Cardiac muscle cell (in vitro differentiated cells and primary cell): ENCODE measurements at regions not wholly inside any gene's neighbourhood (a gene's known extent, or its start where the extent isn't known, plus 50 kb on each side); places are given as distances from the start of the nearest gene placed in this dataset.

Source experiments
- DNase-seq, 2 donors: peaks; one replicate each; pipeline versions ENCODE4 v3.0.0 to v3.0.0-alpha.2; 2010 to 2017; ENCODE audit warnings: low read depth in 1 of 2, low spot score in 1 of 2
- H3K27ac ChIP-seq: fragments of 200-600 bp; sonication (generic); 2 replicates; pipeline ENCODE4 v1.5.1; 2016
- H3K27me3 ChIP-seq: fragments of 200-600 bp; sonication (generic); 2 replicates; pipeline ENCODE4 v1.6.0; 2016; ENCODE audit warnings: control low read depth
- H3K36me3 ChIP-seq: fragments of 200-600 bp; sonication (generic); 2 replicates; pipeline ENCODE4 v1.5.1; 2016; ENCODE audit warnings: control low read depth
- H3K4me1 ChIP-seq: fragments of 200-600 bp; sonication (generic); 2 replicates; pipeline ENCODE4 v1.8.1; 2017; ENCODE audit warnings: low read depth, mild to moderate bottlenecking, mixed run types
- H3K4me3 ChIP-seq: fragments of 200-600 bp; sonication (generic); 2 replicates; pipeline ENCODE4 v1.5.1; 2016; ENCODE audit warnings: mild to moderate bottlenecking
- H3K9me3 ChIP-seq: fragments of 200-600 bp; sonication (generic); 2 replicates; pipeline ENCODE4 v1.5.1; 2017; ENCODE audit warnings: low read depth, mild to moderate bottlenecking, control low read depth
- TF ChIP-seq, protein P1 (sequence below): IDR thresholded peaks from 2 replicates; pipeline ENCODE4 v1.5.1; 2012; ENCODE audit warnings: low read depth, mild to moderate bottlenecking, low read length

- H3K4me3 ChIP-seq = no peak overlapping the region
- H3K36me3 ChIP-seq = no peaks in the 10 kb centered on the region
- H3K4me1 ChIP-seq = peaks cover 13% of the 10 kb centered on the region
- no peak overlapping the region for H3K27ac ChIP-seq
- TF ChIP-seq, protein P1, sequence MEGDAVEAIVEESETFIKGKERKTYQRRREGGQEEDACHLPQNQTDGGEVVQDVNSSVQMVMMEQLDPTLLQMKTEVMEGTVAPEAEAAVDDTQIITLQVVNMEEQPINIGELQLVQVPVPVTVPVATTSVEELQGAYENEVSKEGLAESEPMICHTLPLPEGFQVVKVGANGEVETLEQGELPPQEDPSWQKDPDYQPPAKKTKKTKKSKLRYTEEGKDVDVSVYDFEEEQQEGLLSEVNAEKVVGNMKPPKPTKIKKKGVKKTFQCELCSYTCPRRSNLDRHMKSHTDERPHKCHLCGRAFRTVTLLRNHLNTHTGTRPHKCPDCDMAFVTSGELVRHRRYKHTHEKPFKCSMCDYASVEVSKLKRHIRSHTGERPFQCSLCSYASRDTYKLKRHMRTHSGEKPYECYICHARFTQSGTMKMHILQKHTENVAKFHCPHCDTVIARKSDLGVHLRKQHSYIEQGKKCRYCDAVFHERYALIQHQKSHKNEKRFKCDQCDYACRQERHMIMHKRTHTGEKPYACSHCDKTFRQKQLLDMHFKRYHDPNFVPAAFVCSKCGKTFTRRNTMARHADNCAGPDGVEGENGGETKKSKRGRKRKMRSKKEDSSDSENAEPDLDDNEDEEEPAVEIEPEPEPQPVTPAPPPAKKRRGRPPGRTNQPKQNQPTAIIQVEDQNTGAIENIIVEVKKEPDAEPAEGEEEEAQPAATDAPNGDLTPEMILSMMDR = no peak
- H3K27me3 ChIP-seq = no peaks in the 10 kb centered on the region
- no peaks in the 10 kb centered on the region for H3K9me3 ChIP-seq
- peak in 1 of 2 donors; percentile 17 for DNase-seq
Observed at GRCh38 chr6:139643986-139644385, 269.5 kb upstream of the CITED2 start.

DNA sequence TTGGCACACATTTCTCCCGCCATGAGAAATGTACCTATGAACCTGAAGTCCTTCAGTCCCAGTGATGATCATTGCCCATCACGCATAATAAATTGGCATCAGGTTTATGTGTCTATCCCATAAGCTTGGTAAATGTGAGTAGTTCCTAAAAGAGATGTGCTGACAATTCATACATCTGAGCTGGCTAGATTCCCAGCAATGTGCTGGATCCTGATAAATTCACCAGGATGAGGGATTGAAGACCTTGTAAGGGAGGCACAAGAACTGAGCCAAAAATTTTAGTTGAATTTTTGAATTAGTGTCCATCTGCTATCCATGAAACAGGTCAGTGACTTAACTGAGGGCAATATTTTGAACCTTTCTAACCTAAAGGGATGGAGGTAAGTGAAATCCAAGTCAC, 267.9 kb upstream of the CITED2 start:
- H3K4me1 ChIP-seq = peaks cover 13% of the 10 kb centered on the region
- DNase-seq = peak in 1 of 2 donors; percentile 25
- H3K9me3 ChIP-seq = no peaks in the 10 kb centered on the region
- no peak overlapping the region for H3K4me3 ChIP-seq
- no peaks in the 10 kb centered on the region for H3K27me3 ChIP-seq
- TF ChIP-seq, protein P1 = no peak
- H3K27ac ChIP-seq = no peak overlapping the region
- no peaks in the 10 kb centered on the region for H3K36me3 ChIP-seq

DNA sequence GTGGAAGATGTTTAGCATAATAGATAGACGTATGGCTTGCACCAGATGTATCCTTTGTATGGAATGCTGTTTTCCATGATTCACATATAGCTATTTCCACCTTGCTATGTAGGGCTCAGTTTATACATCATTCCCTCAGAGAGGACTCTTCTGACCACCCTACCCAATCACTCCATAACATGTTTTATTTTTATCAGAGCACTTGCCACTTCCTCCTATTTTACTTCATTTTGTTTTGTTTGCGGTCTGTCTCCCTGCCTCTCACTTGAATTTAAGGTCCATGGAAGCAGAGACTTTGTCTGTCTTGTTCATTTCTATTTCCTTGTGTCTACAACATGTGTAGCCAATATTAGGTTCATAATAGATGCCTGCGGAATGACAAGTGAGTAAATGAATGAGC, 266.9 kb upstream of the CITED2 start:
- no peak for DNase-seq
- no peak overlapping the region for H3K4me3 ChIP-seq
- H3K4me1 ChIP-seq = peaks cover 13% of the 10 kb centered on the region
- TF ChIP-seq, protein P1 = no peak
- no peaks in the 10 kb centered on the region for H3K9me3 ChIP-seq
- no peak overlapping the region for H3K27ac ChIP-seq
- no peaks in the 10 kb centered on the region for H3K27me3 ChIP-seq
- no peaks in the 10 kb centered on the region for H3K36me3 ChIP-seq

DNA sequence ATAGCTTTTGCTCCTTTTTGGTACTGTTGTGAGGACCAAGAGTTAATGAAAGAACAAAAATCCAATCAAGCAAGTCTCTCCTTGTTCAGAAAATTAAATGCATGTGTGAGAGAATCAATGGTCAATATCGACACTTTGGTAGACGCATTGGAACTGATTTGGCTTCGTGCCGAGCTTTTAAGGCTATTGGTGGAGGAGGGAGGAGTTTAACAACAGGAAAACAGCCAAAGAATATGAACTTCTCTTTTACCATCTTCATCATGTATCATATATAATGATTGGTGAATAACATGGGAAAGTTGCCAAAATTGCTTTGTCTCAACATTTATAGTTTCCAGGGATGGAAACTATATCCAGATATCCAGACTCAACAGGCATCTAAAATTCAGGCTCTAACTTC, 266.5 kb upstream of the CITED2 start:
- H3K4me1 ChIP-seq = peaks cover 13% of the 10 kb centered on the region
- no peak for DNase-seq
- no peak overlapping the region for H3K27ac ChIP-seq
- no peaks in the 10 kb centered on the region for H3K27me3 ChIP-seq
- TF ChIP-seq, protein P1 = no peak
- H3K9me3 ChIP-seq = no peaks in the 10 kb centered on the region
- no peak overlapping the region for H3K4me3 ChIP-seq
- no peaks in the 10 kb centered on the region for H3K36me3 ChIP-seq

DNA sequence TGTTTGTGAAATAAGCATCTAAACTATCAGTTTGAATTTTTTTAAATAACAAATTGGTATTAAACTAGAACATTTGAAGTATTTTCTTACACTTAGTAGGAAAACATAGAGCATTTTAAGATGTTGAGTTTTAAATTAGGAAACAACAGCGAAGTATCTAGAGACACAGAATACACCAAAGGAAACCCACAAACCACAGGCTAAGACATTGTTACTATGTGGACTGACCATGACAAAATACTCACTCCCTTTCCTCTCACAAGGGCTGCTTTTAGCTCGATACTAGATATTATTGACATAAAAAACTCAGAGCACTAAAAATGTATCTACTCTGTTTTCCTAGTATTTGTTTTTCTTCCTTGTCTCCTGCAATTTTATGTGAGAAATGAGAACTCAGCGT, 266.0 kb upstream of the CITED2 start:
- DNase-seq = peak in 1 of 2 donors; percentile 42
- peaks cover 9% of the 10 kb centered on the region for H3K4me1 ChIP-seq
- H3K27ac ChIP-seq = no peak overlapping the region
- H3K27me3 ChIP-seq = no peaks in the 10 kb centered on the region
- no peaks in the 10 kb centered on the region for H3K36me3 ChIP-seq
- no peak overlapping the region for H3K4me3 ChIP-seq
- TF ChIP-seq, protein P1 = no peak
- no peaks in the 10 kb centered on the region for H3K9me3 ChIP-seq

DNA sequence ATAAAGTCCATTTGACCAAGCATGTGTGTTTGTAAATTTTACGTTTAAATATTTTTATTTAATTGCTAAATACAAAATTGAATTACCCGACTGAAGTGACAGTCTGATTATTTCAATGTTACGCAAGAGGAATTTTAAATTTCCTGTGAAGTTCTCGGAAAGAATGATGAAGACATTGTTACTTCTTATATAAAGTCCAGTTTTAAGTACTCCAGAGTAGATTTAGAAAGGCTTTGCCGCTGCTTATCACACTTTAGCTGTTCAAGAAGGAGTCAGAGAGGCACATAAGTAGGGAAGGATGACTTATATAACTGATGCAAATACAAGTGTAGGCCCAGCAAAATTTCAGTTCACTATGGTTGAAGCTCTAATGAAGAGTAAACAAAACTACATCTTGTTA, 265.1 kb upstream of the CITED2 start:
- peak in 1 of 2 donors; percentile 30 for DNase-seq
- H3K36me3 ChIP-seq = no peaks in the 10 kb centered on the region
- H3K27me3 ChIP-seq = no peaks in the 10 kb centered on the region
- no peaks in the 10 kb centered on the region for H3K9me3 ChIP-seq
- TF ChIP-seq, protein P1 = no peak
- no peak overlapping the region for H3K4me3 ChIP-seq
- no peak overlapping the region for H3K27ac ChIP-seq
- H3K4me1 ChIP-seq = peaks cover under 1% of the 10 kb centered on the region
